Inflammatory macrophage treated with lipopolysaccharide for 4 hours (primary cell): ENCODE measurements at regions not wholly inside any gene's neighbourhood (a gene's known extent, or its start where the extent isn't known, plus 50 kb on each side); places are given as distances from the start of the nearest gene placed in this dataset.

ENCODE experiments used
- DNase-seq: peaks from one replicate; pipeline ENCODE4 v3.0.0-alpha.2; 2020

DNA sequence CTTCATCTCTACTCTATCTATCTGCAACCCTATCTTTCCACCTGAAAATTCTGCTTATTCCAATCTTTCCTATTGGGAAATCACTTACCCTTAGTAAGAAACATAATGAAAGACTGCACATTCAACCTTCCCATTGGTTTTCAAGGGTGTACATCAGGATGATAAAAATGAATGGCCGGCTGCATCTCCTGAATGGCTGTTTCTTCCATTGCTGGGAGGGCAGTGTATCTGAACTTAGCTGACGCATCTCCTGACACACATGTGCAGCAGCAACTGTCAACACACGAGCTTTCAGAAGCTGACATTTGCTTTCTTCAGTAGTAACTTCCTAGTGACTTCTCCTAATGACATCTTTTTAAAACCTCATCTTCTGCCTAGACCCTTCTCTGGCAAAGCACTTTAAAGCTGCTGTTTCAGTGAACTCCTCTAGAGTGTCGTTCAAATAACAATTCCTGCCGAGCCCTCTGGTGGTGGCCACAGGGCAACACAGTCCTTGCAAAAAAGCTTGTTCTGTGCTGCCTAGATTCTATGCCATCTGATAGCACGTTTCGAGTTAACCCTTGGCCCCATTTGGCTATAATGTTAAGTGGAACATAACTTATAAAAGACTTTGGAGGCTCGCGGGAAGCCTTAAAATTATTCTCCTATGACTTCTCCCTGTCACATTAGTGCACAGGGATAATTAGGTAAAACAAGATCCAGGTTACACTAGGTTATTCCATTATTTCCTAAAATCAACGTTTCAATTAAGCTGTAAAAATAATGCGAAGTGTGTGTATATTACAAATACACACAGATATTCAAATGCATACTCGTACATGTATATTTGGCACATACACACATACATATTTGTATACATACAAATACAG lies 2340.7 kb downstream of the PCDH7 start:
- no peak for DNase-seq

DNA sequence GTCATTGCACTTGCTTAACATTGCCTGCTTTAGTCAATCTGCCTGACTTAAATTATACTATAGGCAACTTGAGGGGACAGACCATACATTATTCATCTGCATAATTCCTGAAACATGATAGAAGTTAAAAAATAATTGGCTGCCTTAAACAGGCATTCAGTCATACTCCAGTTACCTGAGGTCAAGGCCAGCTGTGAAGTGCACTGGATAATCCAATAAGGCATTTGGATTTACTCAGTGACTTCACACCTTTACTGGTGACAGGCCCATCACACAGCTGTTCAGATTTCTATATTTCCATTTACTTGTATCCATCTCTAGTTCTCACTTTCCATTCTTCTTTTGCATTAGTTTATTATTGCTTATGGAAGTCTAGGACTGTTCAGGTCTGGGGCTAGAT lies 2341.6 kb downstream of the PCDH7 start:
- no peak for DNase-seq

GRCh38 chr4:33062155-33062806 lies 2342.1 kb downstream of the PCDH7 start:
- no peak for DNase-seq

DNA sequence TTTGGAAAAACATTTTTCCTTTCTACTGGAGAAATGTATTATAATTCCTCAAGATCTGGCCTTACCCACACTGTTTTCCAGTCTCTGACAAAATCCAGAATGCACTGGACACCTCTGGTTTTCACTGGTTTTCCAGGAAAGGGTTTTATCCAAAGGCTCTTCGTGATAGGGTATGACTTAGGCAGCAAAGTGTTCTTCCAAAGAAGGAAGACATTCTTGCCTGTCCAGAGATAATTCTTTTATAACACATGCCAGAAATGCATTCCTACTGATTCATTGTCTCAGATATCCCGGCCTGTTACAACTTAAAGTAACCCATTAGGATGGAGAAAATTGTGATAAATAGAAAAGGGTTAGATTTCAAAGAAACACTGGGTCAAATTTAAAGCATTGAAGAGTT lies 2343.1 kb downstream of the PCDH7 start:
- DNase-seq: no peak

- no peak for DNase-seq
Measured at GRCh38 chr4:33064238-33064637, 2344.1 kb downstream of the PCDH7 start.

DNA sequence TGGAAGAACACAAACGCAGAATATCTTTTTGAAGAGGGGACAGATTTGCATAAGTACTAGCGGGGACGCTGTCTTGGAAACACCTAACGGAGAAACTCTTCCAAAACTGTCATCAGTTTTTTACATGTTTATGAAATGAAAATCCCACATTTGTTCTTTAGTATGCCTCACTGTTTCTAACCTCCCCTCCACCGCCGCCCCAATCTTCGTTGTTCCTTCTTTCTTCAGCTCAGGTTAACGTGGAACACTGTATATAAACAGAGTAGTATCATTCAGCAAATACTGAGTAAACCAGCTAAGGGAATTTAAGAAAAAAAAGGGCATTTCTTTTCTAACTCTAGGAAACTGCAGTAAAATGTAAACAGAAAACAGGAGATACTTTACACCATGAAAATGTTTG lies 2345.6 kb downstream of the PCDH7 start:
- no peak for DNase-seq

- no peak for DNase-seq
Measured at GRCh38 chr4:33067221-33067620, 2347.1 kb downstream of the PCDH7 start.

- DNase-seq: no peak
Measured at GRCh38 chr4:33068539-33068938, 2348.4 kb downstream of the PCDH7 start.

DNA sequence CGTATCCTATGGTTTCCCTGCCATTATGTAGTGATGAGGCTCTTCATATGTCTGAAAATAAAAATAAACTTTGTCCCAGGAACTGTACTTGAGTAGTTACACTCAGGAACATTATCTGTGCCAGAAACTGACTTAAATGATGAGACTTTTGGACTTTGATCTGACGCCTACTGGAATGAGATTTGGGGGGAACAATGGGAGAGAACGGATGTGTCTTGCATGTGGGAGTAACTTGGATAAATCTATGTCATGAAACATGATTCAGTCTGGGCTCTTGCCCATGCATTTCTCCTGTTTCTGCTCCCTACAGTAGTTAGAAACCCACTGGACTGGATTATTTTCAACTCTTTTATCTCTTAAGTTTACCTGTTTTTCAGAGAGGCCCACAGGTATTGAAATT lies 2351.4 kb downstream of the PCDH7 start:
- DNase-seq: no peak

- DNase-seq: no peak
Measured at GRCh38 chr4:33072298-33073089, 2352.3 kb downstream of the PCDH7 start.

DNA sequence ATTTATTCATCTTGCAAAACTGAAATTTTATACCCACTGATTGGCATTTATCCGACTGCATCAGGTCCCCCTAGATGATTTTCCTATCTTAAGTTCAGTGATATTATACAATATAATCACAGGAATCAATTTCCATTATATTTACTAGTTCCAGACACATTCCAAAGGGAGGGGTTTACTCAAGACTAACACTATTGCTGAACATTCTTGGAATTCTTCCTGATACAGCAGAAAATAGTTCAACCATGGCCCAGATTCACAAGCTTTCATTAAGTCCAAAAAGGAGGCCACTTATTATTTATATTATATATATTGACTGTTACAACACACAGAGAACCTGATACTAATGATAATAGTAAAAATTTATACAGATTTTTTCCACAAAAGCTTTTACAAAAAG lies 2353.6 kb downstream of the PCDH7 start:
- DNase-seq: no peak

- DNase-seq: no peak
Measured at GRCh38 chr4:33078145-33078544, 2358.0 kb downstream of the PCDH7 start.

GRCh38 chr4:33080275-33080674 lies 2360.1 kb downstream of the PCDH7 start:
- no peak for DNase-seq

DNA sequence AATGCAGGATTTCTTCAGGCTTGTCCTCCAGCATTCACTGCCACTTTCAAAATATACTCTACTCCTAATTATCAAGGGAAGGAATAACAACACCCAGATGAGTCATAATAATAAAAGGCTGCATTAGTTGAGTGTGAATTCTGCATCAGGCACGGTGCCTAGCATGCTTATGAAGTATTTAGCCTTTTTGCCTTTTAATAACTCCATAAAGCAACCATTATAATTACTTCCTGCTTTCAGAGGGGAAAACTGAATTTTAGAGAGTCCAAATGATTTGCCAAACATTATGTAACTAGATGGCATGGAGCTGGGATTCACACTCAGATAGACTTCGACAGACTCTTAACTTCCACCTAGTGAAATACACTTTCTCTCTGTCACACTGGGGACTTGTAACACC lies 2365.5 kb downstream of the PCDH7 start:
- no peak for DNase-seq

GRCh38 chr4:33086331-33086925 lies 2366.3 kb downstream of the PCDH7 start:
- DNase-seq: no peak

GRCh38 chr4:33088713-33089112 lies 2368.5 kb downstream of the PCDH7 start:
- no peak for DNase-seq

GRCh38 chr4:33090910-33091309 lies 2370.7 kb downstream of the PCDH7 start:
- DNase-seq: no peak

- DNase-seq: no peak
Measured at GRCh38 chr4:33091961-33092360, 2371.8 kb downstream of the PCDH7 start.

GRCh38 chr4:33104273-33104672 lies 2384.1 kb downstream of the PCDH7 start:
- DNase-seq: no peak

GRCh38 chr4:33107814-33108213 lies 2387.6 kb downstream of the PCDH7 start:
- no peak for DNase-seq

DNA sequence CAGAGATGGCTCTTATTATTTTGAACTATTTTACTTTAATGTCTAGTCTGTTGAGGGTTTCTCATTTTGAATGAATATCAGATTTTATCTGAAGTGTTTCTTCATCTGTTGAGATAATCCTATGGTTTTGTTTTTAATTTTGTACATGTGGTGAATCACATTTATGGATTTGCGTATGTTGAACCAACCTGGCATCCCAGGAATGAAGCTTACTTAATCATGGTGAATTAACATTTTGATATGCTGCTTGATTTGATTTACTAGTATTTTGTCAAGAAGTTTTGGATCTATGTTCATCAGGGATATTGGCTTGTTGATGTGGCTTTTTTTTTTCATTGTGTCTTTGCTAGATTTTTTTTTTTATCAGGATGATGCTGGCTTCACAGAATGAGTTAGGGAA lies 2390.9 kb downstream of the PCDH7 start:
- no peak for DNase-seq

DNA sequence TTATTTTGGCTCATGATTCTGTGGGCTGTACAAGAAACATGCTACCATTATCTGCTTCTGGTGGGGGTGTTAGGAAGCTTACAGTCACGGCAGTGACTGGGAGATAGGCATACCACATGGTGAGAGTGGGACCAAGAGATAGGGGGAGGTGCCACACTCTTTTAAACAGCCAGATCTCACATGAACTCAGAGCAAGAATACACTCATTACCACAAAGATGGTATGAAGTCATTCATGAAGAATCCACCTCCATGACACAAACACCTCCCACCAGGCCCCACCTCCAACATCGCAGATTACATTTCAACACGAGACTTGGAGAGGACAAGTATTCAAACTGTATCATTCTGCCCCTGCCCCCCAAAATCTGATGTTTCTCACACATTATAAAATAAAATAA lies 2396.7 kb downstream of the PCDH7 start:
- DNase-seq: no peak

DNA sequence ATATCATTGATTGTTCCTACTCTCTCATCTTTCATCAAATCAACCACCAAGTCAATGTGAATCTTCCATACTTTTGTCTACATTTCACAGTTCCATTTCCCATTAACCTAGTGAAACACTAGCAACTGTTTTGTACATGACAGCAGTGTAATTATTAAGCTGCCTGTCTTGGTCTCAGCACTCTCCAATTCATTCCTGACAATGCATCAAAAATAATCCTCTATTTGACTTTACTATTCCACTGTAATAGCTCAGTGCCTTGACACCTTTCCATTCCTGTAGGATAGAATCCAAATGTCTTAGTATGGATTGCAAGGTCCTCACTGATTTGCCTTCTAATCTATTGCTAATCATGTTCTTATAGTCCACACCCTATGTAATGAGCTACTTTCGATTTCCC lies 2405.8 kb downstream of the PCDH7 start:
- no peak for DNase-seq
